Brain microvascular endothelial cell (primary cell): ENCODE measurements at regions not wholly inside any gene's neighbourhood (a gene's known extent, or its start where the extent isn't known, plus 50 kb on each side); places are given as distances from the start of the nearest gene placed in this dataset.

ENCODE experiments used
- DNase-seq: peaks from one replicate; pipeline ENCODE4 v3.0.0-alpha.2; 2020
- H3K27ac ChIP-seq: fragments of 250-450 bp; sonication (Bioruptor Pico); 2 replicates; pipeline ENCODE4 v1.5.1; 2020; ENCODE audit warnings: mild to moderate bottlenecking, moderate library complexity
- H3K27me3 ChIP-seq: fragments of 250-450 bp; sonication (Bioruptor Pico); replicated peaks from 2 replicates; pipeline ENCODE4 v1.5.1; 2020; ENCODE audit warnings: mild to moderate bottlenecking
- H3K36me3 ChIP-seq: fragments of 250-450 bp; sonication (Bioruptor Pico); replicated peaks from 2 replicates; pipeline ENCODE4 v1.5.1; 2020; ENCODE audit warnings: mild to moderate bottlenecking
- H3K4me3 ChIP-seq: 2 replicates; pipeline ENCODE4 v1.5.1; 2011; ENCODE audit warnings: low read depth, mild to moderate bottlenecking, control low read depth, low read length, moderate library complexity
- in situ Hi-C: cut with HindIII; loops from 2 replicates; pipeline ENCODE4 v1.10.0; 2017; ENCODE audit warnings: low sequenced_read_pairs, low pct_ligation_motif_present
- TF ChIP-seq, protein P1 (sequence below): IDR thresholded peaks from 2 replicates; pipeline ENCODE4 v1.5.1; 2011; ENCODE audit warnings: low read depth, mild to moderate bottlenecking, moderate library complexity, low read length, control low read depth, inconsistent platforms; ENCODE audit errors: missing control alignments

DNA sequence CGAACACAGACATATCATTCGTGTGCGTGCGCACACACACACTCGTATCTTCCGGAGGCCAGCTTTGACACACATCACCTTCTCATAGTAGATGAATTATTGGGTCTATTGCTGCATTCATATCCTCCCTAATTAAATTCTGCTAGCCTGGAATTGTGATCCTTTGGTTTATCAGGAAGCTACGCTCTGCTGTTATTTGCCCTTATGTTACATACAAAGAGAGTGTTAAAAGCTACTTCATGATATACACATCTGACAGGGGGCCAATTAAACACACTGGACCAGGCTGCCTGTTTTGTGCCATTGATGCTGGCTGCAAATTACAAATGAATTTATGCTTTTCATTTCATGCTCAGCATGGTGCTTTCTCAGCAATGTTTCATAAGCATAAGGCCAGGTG, 252.0 kb downstream of the RHOU start:
- Histone ChIP-seq H3K27ac (no peak overlapping the region), H3K4me3 (no peak overlapping the region), H3K27me3 (no peaks in the 10 kb centered on the region), H3K36me3 (no peaks in the 10 kb centered on the region)
- TF ChIP-seq, protein P1, sequence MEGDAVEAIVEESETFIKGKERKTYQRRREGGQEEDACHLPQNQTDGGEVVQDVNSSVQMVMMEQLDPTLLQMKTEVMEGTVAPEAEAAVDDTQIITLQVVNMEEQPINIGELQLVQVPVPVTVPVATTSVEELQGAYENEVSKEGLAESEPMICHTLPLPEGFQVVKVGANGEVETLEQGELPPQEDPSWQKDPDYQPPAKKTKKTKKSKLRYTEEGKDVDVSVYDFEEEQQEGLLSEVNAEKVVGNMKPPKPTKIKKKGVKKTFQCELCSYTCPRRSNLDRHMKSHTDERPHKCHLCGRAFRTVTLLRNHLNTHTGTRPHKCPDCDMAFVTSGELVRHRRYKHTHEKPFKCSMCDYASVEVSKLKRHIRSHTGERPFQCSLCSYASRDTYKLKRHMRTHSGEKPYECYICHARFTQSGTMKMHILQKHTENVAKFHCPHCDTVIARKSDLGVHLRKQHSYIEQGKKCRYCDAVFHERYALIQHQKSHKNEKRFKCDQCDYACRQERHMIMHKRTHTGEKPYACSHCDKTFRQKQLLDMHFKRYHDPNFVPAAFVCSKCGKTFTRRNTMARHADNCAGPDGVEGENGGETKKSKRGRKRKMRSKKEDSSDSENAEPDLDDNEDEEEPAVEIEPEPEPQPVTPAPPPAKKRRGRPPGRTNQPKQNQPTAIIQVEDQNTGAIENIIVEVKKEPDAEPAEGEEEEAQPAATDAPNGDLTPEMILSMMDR = no peak
- in situ Hi-C loops = no loop called here
- no peak for DNase-seq

DNA sequence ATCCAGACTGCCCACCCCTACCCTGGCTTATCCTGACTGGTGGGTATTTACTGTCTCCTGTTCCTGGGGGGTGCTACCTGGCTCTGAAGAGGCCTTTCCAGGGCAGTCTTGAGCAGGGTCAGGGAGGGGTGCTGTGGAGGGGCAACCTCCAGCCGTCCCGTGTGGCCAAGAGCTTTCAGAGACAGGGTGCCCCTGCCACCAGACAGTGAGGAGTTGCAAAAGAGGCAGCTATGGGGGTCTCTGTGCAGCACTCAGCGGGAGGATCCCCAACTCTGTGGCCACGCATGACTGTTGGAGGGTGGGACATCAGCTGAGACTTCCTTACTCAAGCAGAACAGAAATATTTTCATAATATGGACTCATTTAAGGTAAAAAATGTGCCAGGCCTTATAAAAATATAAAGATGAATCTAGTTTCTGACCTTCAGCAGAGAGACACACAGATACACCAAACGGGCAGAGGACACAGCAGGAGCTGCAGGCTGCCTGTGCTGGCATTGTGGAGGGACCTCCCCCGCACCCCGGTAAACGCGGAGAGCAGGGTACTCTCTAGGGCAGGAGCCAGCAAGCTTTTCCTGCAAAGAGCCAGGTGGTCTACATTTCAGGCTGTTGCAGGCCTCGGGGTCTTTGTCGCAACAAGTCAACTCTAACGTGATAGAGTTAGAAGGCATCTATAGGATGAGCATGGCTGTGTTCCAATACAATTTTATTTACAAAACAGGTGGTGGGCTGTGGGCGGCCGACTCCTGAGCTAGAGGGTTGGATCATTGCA, 252.6 kb downstream of the RHOU start:
- TF ChIP-seq, protein P1 = no peak
- no peak for DNase-seq
- Histone ChIP-seq H3K27me3 (no peaks in the 10 kb centered on the region), H3K36me3 (no peaks in the 10 kb centered on the region), H3K27ac (no peak overlapping the region), H3K4me3 (no peak overlapping the region)
- in situ Hi-C loops = no loop called here

DNA sequence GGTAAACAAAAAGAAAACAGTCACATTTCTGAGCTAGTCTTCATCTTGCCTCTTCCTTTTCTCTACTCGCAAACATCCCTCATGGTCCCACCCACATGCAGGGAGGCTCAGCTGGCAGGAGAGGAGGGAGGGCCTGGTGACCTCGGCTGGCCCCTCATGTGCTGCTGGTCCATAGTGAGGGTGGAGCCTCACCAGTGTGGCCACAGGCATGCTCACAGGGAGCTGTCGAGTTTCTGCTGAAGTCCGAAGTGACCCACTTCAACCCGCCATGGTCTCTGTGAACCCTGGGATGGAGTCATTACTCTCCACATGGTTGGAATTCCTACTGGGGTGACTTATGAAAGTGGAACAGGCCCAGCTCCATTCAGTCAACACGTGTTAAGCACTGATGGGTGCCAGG, 253.4 kb downstream of the RHOU start:
- TF ChIP-seq, protein P1 = no peak
- in situ Hi-C loops = no loop called here
- DNase-seq = no peak
- Histone ChIP-seq H3K27me3 (peaks cover 2% of the 10 kb centered on the region), H3K36me3 (no peaks in the 10 kb centered on the region), H3K27ac (no peak overlapping the region), H3K4me3 (no peak overlapping the region)

DNA sequence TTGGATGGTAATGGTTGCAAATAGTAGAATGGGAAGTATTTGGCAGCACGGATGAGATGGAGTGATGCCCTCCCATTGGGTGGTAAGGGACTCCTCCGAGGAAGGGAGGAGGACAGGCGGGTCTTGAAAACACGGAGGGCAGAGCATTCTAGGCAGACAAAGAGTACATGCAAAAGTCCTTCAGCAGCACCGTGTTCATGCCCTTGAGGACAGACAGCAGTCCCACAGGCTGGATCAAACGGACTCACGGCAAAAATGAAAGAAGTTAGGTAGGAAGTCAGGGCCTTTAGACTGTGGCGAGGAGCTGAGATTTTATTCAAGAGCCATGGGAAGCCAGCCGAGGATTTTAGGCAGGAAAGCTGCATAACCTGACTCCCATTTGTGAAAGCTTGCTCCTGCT, 253.9 kb downstream of the RHOU start:
- H3K4me3 ChIP-seq = no peak overlapping the region
- H3K27ac ChIP-seq = no peak overlapping the region
- H3K27me3 ChIP-seq = peaks cover 2% of the 10 kb centered on the region
- DNase-seq = no peak
- TF ChIP-seq, protein P1 = no peak
- H3K36me3 ChIP-seq = no peaks in the 10 kb centered on the region
- in situ Hi-C loops = no loop called here

DNA sequence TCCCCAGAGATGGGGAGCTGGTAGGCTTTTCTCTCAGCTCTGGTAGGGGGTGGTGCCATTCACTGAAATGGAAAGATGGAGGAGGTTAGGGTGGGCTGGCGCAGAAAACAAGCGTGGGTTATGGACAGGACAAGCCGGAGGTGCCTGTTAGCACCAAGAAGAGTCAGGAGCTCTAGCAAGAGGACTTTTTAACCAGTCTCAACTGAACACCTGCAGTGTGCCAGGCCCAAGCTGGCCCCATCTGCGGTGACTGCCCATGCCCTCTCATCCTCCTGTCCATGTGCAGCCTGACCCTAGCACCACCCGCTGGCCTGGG, 254.4 kb downstream of the RHOU start:
- TF ChIP-seq, protein P1 = no peak
- in situ Hi-C loops = no loop called here
- Histone ChIP-seq H3K27ac (no peak overlapping the region), H3K4me3 (no peak overlapping the region), H3K36me3 (no peaks in the 10 kb centered on the region), H3K27me3 (peaks cover 2% of the 10 kb centered on the region)
- DNase-seq = no peak
